Ovary (tissue), 7 donors: ENCODE measurements at regions not wholly inside any gene's neighbourhood (a gene's known extent, or its start where the extent isn't known, plus 50 kb on each side); places are given as distances from the start of the nearest gene placed in this dataset.

ENCODE experiments used
- DNase-seq, 5 donors: peaks; one replicate each; pipeline ENCODE4 v3.0.0-alpha.2; 2019 to 2020
- H3K27ac ChIP-seq, 2 donors: fragments of 200-600 bp; one replicate each; pipeline versions ENCODE4 v1.5.1 to v1.8.0; 2019 to 2022
- H3K27me3 ChIP-seq: fragments of 200-600 bp; one replicate; pipeline ENCODE4 v1.8.0; 2022
- H3K36me3 ChIP-seq: fragments of 200-600 bp; sonication (generic); one replicate; pipeline ENCODE4 v1.5.1; 2019
- H3K4me1 ChIP-seq: one replicate; pipeline ENCODE4 v1.8.1; 2013; ENCODE audit warnings: mild to moderate bottlenecking, moderate library complexity; ENCODE audit not compliant: insufficient read depth
- H3K4me3 ChIP-seq: fragments of 200-600 bp; sonication (generic); one replicate; pipeline ENCODE4 v1.5.1; 2017
- H3K9me3 ChIP-seq, 2 donors: fragments of 200-600 bp in 1 of 2; sonication (generic) in 1 of 2; one replicate each; pipeline versions ENCODE4 v1.5.1 to v1.8.1; 2013 to 2019; ENCODE audit warnings: mild to moderate bottlenecking in 1 of 2, moderate library complexity in 1 of 2
- CTCF ChIP-seq, 3 donors: fragments of 450-650 bp in 2 of 3; fragments of 200-600 bp in 1 of 3; IDR thresholded peaks; one replicate each; pipeline versions ENCODE4 v1.5.1 to v1.8.0; 2016 to 2022; ENCODE audit warnings: antibody characterized with exemption in 3 of 3, mild to moderate bottlenecking in 1 of 3
- EP300 ChIP-seq: sonication (generic); formaldehyde crosslinking; IDR thresholded peaks from one replicate; pipeline ENCODE4 v1.6.1; 2017; ENCODE audit warnings: antibody characterized with exemption
- POLR2A ChIP-seq: fragments of 450-650 bp; IDR thresholded peaks from one replicate; pipeline ENCODE4 v1.6.1; 2017; ENCODE audit warnings: antibody characterized with exemption, mild to moderate bottlenecking, moderate library complexity
- WGBS, 3 donors: extraction: QIAGEN DNeasy Blood & Tissue Kit in 1 of 3; methylation state at CpG; one replicate each; pipeline versions ENCODE4 v1.1.5 to v1.1.7; 2013 to 2017; 5-methylcytosine and 5-hydroxymethylcytosine counted together
- intact Hi-C, 4 donors: fragments of 100-400 bp; cut with DNase I; formaldehyde crosslinking; loops; one replicate each; pipeline versions ENCODE4 v1.11.0 to v1.15.1; 2022 to 2023
- donor health status: DM: no; HTN: no; CAD: no; lungs with moderate emphysema.
- donor health status: DM: no; HTN: no; CAD: no.
- donor health status: Bipolar disorder and iron deficiency.
- donor health status: DM: no; HTN: no; CAD: no.
- donor health status: DM: yes; HTN: yes; CAD: no.

DNA sequence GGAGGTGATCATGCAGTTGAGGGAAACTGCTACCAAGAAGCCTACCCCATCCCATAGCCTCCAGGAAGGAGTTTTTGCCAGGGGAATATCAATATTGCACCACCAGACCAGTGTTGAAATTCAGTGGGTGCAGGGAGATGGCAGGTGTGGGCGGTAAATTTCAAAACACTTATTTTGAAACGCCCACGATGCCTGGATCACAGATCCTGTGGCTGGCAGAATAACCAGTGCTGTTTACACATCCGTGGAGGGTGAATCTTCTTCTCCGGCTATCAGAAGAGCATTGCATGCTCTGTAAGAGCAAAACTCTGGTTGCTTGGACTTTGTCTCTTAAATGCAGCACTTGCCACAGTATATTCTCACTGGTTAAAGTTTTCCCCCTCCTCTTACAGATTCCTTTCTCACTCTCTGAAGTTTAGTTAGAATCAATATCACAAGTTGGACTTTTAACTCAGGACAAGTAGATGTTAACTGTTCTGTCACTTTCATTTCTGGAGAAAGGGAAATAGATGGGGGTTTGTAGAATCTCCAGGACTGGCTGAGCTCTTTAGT is 70.5 kb upstream of the ZCCHC2 start:
- TF ChIP-seq EP300 (no peak), CTCF (IDR thresholded peaks at IDR 0.05) (no peak), POLR2A (no peak)
- H3K4me3 ChIP-seq = no peak overlapping the region
- H3K9me3 ChIP-seq = no peaks in the 10 kb centered on the region
- no peaks in the 10 kb centered on the region for H3K27me3 ChIP-seq
- no peaks in the 10 kb centered on the region for H3K4me1 ChIP-seq
- H3K36me3 ChIP-seq = no peaks in the 10 kb centered on the region
- intact Hi-C loops = no loop called here
- WGBS, 3 donors = 45 to 68% (median 65%) methylated on average over 5 of the region's 5 CpGs
- DNase-seq = no peak
- no peak overlapping the region for H3K27ac ChIP-seq

DNA sequence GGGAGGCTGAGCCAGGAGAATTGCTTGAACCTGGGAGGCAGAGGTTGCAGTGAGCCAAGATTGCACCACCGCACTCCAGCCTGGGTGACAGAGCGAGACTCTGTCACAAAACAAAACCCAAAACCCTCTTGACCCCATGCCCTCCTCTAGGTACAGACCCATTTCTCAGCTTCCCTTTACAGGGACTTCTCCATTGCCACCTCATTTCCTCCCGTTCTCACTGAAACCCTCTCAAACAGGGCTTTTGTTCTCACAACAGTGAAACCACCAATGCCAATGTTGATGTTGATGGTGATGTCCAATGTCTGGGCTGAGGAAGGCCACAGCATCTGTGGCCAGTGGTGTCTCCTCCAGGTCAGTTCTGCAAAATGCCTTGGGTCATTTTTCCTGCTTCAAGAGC is 69.0 kb upstream of the ZCCHC2 start:
- Histone ChIP-seq H3K4me1 (no peaks in the 10 kb centered on the region), H3K36me3 (no peaks in the 10 kb centered on the region), H3K27me3 (no peaks in the 10 kb centered on the region), H3K4me3 (no peak overlapping the region), H3K9me3 (no peaks in the 10 kb centered on the region), H3K27ac (no peak overlapping the region)
- TF ChIP-seq CTCF (IDR thresholded peaks at IDR 0.05) (no peak), EP300 (no peak), POLR2A (no peak)
- DNase-seq = no peak
- intact Hi-C loops = no loop called here
- WGBS, 3 donors = 95 to 97% (median 97%) methylated on average over 3 of the region's 3 CpGs

GRCh38 chr18:62454527-62454926 is 68.3 kb upstream of the ZCCHC2 start:
- intact Hi-C loops = no loop called here
- no peak overlapping the region for H3K27ac ChIP-seq
- no peaks in the 10 kb centered on the region for H3K9me3 ChIP-seq
- TF ChIP-seq EP300 (no peak), POLR2A (no peak), CTCF (IDR thresholded peaks at IDR 0.05) (no peak)
- DNase-seq = no peak
- H3K27me3 ChIP-seq = no peaks in the 10 kb centered on the region
- H3K4me1 ChIP-seq = no peaks in the 10 kb centered on the region
- WGBS, 3 donors = 88 to 90% (median 89%) methylated on average over 5 of the region's 5 CpGs
- H3K36me3 ChIP-seq = no peaks in the 10 kb centered on the region
- no peak overlapping the region for H3K4me3 ChIP-seq

- Histone ChIP-seq H3K27me3 (no peaks in the 10 kb centered on the region), H3K27ac (no peak overlapping the region), H3K4me3 (no peak overlapping the region), H3K36me3 (no peaks in the 10 kb centered on the region), H3K9me3 (no peaks in the 10 kb centered on the region), H3K4me1 (no peaks in the 10 kb centered on the region)
- TF ChIP-seq EP300 (no peak), POLR2A (no peak), CTCF (IDR thresholded peaks at IDR 0.05) (no peak)
- DNase-seq = no peak
- intact Hi-C loops = no loop called here
- 56 to 59% (median 59%) methylated on average over 5 of the region's 5 CpGs for WGBS, 3 donors
These were observed 67.6 kb upstream of the ZCCHC2 start for GRCh38 chr18:62455222-62455621.

DNA sequence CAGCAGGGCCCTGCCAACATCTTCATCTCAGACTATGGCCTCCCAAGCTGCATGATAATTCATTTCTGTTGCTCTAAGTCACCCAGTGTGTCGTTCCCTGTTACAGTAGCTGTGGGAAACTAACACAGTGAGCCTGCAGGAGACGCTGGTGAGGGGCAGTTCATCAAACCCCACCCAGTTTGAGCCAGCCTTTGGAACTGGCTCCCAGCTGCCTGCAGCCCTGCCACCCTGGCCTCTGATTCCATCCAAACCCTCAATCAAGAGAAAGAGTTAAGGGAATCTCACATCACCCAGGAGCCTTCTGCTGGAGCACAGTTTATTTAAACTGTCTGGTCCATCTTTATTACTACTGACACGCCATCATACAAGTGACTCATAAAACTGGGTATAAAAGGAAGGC is 64.9 kb upstream of the ZCCHC2 start:
- H3K4me1 ChIP-seq = no peaks in the 10 kb centered on the region
- WGBS, 3 donors = 58 to 70% (median 64%) methylated on average over 3 of the region's 3 CpGs
- DNase-seq = no peak

More for the DNA sequence above, 64.9 kb upstream of the ZCCHC2 start:
- Histone ChIP-seq H3K4me3 (no peak overlapping the region), H3K36me3 (no peaks in the 10 kb centered on the region), H3K9me3 (no peaks in the 10 kb centered on the region), H3K27ac (no peak overlapping the region), H3K27me3 (no peaks in the 10 kb centered on the region)
- intact Hi-C loops = no loop called here
- TF ChIP-seq POLR2A (no peak), EP300 (no peak), CTCF (IDR thresholded peaks at IDR 0.05) (no peak)
